Kidney (tissue), 13 donors: ENCODE measurements at regions not wholly inside any gene's neighbourhood (a gene's known extent, or its start where the extent isn't known, plus 50 kb on each side); places are given as distances from the start of the nearest gene placed in this dataset.

Experiments
- DNase-seq, 5 donors: peaks; one replicate each; pipeline ENCODE4 v3.0.0-alpha.2; 2013 to 2020
- FAIRE-seq: peaks from 2 replicates; lab custom pipeline; 2012; peaks lifted over from hg19 to GRCh38; lab: Jason Lieb, UNC
- H3K27ac ChIP-seq, 2 donors: one replicate each; pipeline ENCODE4 v1.7.0; 2013; ENCODE audit warnings: low read depth in 2 of 2, low read length in 2 of 2, inconsistent platforms in 1 of 2
- H3K27me3 ChIP-seq: one replicate; pipeline ENCODE4 v1.7.1; 2013; ENCODE audit warnings: low read length, inconsistent platforms; ENCODE audit not compliant: control insufficient read depth, insufficient read depth
- H3K36me3 ChIP-seq, 3 donors: one replicate each; pipeline versions ENCODE4 v1.7.0 to v1.7.1; 2013; ENCODE audit warnings: low read length in 3 of 3, control low read depth in 1 of 3, inconsistent platforms in 1 of 3; ENCODE audit not compliant: insufficient read depth in 3 of 3, control insufficient read depth in 2 of 3
- H3K4me1 ChIP-seq, 3 donors: one replicate each; pipeline versions ENCODE4 v1.7.0 to v1.7.1; 2013; ENCODE audit warnings: low read length in 3 of 3, inconsistent platforms in 1 of 3, low read depth in 1 of 3; ENCODE audit not compliant: control insufficient read depth in 2 of 3, insufficient read depth in 2 of 3
- H3K4me3 ChIP-seq, 3 donors: one replicate each; pipeline versions ENCODE4 v1.7.0 to v1.8.1; 2013; ENCODE audit warnings: low read length in 3 of 3, control low read depth in 1 of 3, inconsistent platforms in 1 of 3
- H3K9ac ChIP-seq, 3 donors: one replicate each; pipeline versions ENCODE4 v1.7.0 to v1.7.1; 2013; ENCODE audit warnings: low read length in 3 of 3, control low read depth in 1 of 3, inconsistent platforms in 1 of 3
- H3K9me3 ChIP-seq, 3 donors: one replicate each; pipeline versions ENCODE4 v1.7.0 to v1.7.1; 2013; ENCODE audit warnings: low read length in 3 of 3, control low read depth in 1 of 3, inconsistent platforms in 1 of 3; ENCODE audit not compliant: control insufficient read depth in 2 of 3, insufficient read depth in 1 of 3
- intact Hi-C: fragments of 100-400 bp; cut with DNase I; formaldehyde crosslinking; loops from one replicate; pipeline ENCODE4 v1.11.1; 2022
- TF ChIP-seq, protein P1 (sequence below): IDR thresholded peaks from 3 replicates; pipeline ENCODE4 v1.5.1; 2012; ENCODE audit warnings: mild to moderate bottlenecking, moderate library complexity, borderline replicate concordance; ENCODE audit not compliant: insufficient read depth; ENCODE audit errors: extremely low read depth
- donor health status: control.
- donor health status: control.
- donor health status: control.
- donor health status: control.
- donor health status: control.
- donor health status: DM: yes; HTN: yes; CAD: no.
- donor health status: Normal renal cell carcinoma (clear cell type).

DNA sequence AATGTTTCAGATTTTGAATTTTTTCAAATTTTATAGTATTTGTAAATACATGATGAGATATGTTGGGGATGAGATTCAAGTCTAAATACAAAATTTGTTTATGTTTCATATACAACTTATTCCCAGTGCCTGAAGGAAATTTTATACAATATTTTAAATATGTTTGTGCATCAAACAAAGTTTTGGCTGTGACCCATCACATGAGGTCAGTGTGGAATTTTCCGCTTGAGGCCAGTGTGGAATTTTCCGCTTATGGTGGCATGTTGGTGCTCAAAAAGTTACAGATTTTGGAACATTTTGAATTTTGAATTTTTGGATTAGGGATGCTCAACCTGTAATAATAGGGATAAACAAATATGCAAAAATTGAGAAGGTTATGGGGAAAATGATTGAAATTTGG lies 356.6 kb upstream of the JAG1 start:
- Histone ChIP-seq H3K9me3 (no peaks in the 10 kb centered on the region), H3K4me1 (no peaks in the 10 kb centered on the region), H3K9ac (no peak overlapping the region), H3K27me3 (no peaks in the 10 kb centered on the region), H3K4me3 (no peak overlapping the region), H3K27ac (no peak overlapping the region), H3K36me3 (no peaks in the 10 kb centered on the region)
- DNase-seq (no peak), FAIRE-seq (no peak)
- intact Hi-C loops: no loop called here
- TF ChIP-seq, protein P1, sequence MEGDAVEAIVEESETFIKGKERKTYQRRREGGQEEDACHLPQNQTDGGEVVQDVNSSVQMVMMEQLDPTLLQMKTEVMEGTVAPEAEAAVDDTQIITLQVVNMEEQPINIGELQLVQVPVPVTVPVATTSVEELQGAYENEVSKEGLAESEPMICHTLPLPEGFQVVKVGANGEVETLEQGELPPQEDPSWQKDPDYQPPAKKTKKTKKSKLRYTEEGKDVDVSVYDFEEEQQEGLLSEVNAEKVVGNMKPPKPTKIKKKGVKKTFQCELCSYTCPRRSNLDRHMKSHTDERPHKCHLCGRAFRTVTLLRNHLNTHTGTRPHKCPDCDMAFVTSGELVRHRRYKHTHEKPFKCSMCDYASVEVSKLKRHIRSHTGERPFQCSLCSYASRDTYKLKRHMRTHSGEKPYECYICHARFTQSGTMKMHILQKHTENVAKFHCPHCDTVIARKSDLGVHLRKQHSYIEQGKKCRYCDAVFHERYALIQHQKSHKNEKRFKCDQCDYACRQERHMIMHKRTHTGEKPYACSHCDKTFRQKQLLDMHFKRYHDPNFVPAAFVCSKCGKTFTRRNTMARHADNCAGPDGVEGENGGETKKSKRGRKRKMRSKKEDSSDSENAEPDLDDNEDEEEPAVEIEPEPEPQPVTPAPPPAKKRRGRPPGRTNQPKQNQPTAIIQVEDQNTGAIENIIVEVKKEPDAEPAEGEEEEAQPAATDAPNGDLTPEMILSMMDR: no peak

DNA sequence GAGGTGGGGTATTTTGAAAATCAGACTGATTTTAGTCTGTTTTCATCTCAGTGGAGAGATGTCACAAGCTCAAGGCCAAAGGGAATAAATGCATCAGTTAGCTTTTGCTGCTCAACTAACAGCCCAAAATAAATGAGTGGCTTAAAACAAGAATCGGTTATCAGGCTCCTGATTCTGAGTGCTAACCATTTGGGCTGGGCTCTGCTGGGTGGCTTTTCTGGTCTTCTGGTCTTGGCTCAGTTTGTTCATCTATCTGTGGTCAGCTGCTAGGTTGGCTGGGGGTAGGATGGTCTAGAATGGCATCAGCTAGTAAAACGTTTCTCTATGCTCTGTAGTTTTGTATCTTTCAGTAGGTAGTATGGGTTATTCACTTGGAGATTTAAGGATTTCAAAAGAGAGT lies 357.5 kb upstream of the JAG1 start:
- H3K9me3 ChIP-seq: no peaks in the 10 kb centered on the region
- no peaks in the 10 kb centered on the region for H3K4me1 ChIP-seq
- FAIRE-seq: no peak
- H3K27me3 ChIP-seq: no peaks in the 10 kb centered on the region
- TF ChIP-seq, protein P1: no peak
- no peak for DNase-seq
- intact Hi-C loops: no loop called here
- H3K36me3 ChIP-seq: no peaks in the 10 kb centered on the region
- no peak overlapping the region for H3K4me3 ChIP-seq
- H3K9ac ChIP-seq: no peak overlapping the region
- no peak overlapping the region for H3K27ac ChIP-seq

DNA sequence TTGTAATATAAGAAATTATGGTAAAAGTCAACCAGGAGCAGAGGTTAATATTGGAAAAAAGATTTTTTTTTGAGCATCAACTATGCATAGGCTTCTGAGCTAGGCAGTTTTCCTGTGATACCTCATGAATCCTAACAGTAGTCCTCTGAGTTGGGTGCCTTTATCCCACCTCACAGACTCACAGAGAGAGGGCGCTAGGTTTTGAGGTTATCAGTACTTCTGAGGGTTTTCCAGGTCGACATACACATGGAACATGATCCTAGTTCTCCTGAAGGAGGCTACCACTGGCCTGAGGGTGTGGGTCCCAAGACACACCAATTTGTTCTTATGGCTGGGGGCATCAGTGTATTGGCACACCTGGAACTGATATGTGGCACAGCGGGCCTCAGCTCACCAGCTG lies 358.8 kb upstream of the JAG1 start:
- intact Hi-C loops: no loop called here
- FAIRE-seq (no peak), DNase-seq (no peak)
- Histone ChIP-seq H3K36me3 (no peaks in the 10 kb centered on the region), H3K27me3 (no peaks in the 10 kb centered on the region), H3K9me3 (no peaks in the 10 kb centered on the region), H3K27ac (no peak overlapping the region), H3K4me3 (no peak overlapping the region), H3K9ac (no peak overlapping the region), H3K4me1 (no peaks in the 10 kb centered on the region)
- TF ChIP-seq, protein P1: no peak

DNA sequence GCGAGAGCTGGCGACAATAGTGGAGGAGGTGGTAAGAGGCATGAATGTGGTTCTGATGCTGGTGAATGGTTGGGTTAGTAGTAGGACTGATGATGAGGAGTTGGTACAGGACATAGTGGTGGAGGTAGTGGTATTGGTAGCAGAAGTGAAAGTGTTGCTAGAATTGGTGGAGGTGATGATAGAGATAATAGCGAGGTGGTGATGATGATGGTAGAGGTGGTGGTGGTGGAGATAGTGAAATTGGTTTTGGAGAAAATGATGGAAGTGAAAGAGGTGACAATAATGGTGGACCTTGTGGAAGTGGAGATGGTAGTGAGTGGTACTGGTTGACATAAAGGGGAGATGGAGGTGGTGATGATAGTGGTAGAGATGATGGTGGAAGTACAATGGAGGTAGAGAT lies 360.2 kb upstream of the JAG1 start:
- Histone ChIP-seq H3K27ac (no peak overlapping the region), H3K9me3 (no peaks in the 10 kb centered on the region), H3K36me3 (no peaks in the 10 kb centered on the region), H3K9ac (no peak overlapping the region), H3K27me3 (no peaks in the 10 kb centered on the region), H3K4me1 (no peaks in the 10 kb centered on the region), H3K4me3 (no peak overlapping the region)
- FAIRE-seq (no peak), DNase-seq (no peak)
- TF ChIP-seq, protein P1: no peak
- intact Hi-C loops: no loop called here
